ENCODE measurements at regions not wholly inside any gene's neighbourhood (a gene's known extent, or its start where the extent isn't known, plus 50 kb on each side); places are given as distances from the start of the nearest gene placed in this dataset.

GRCh38 chr10:94260455-94260854, 102.3 kb downstream of the NOC3L start:
- TF ChIP-seq EZH2 (IDR thresholded peaks at IDR 0.05): no peak
- no peak for TF ChIP-seq CTCF (IDR thresholded peaks at IDR 0.05 in 2 of 3, conservative IDR thresholded peaks at IDR 0.05 in 1 of 3; ENCODE audit: borderline replicate concordance in 1 of 3, insufficient read depth in 1 of 3, low read depth in 2 of 3, low read length in 2 of 3)
